ENCODE measurements at regions not wholly inside any gene's neighbourhood (a gene's known extent, or its start where the extent isn't known, plus 50 kb on each side); places are given as distances from the start of the nearest gene placed in this dataset.

DNA sequence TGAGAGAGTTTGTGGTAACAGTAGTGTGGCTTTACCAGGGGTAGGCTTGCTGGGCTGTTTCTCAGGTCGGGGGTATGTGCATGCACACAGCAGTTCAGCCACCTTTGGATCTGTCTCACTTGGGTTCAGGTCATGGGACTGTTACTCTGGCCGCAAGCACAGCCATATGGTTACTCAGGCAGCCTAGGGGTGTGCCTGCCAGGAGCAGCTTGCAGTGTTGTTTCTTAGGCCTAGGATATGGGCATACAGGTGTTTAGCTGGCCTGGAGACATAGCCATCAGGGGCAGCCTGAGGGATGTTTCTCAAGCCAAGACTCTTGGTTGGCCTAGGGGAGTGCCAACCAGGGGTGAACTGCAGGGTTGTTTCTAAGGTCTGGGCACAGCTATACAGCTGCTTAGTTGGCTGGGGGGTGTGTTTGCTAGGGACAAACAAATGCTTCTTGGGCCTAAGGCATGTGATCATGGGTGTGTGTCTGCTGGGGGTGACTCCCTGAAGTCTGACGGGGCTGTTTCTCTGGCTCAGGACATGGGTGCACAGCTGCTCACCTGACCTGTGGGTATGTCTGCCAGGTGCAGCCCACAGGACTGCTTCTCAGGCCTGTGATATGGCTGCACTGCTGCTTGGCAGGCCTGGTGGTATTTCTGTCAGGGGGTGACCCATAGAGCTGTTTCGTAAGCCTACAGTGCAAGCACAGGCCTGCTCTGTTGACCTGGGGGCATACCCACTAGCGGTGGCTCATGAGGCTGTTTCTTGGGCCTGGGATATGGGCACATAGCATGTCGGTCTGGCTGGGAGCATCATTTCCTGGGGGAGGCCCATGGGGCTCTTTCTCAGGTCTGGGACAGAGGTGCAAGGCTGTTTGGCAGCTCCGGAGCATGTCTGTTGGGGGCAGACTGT, 168.0 kb upstream of the THRB start:
- Histone ChIP-seq H3K27me3 (ENCODE audit: control insufficient read depth, insufficient read depth, low read length) (no peaks in the 10 kb centered on the region), H3K36me3 (ENCODE audit: control insufficient read depth, insufficient read depth, low read length) (no peaks in the 10 kb centered on the region), H3K4me3 (ENCODE audit: low read depth, low read length) (no peak overlapping the region)
- TF ChIP-seq, protein P1, sequence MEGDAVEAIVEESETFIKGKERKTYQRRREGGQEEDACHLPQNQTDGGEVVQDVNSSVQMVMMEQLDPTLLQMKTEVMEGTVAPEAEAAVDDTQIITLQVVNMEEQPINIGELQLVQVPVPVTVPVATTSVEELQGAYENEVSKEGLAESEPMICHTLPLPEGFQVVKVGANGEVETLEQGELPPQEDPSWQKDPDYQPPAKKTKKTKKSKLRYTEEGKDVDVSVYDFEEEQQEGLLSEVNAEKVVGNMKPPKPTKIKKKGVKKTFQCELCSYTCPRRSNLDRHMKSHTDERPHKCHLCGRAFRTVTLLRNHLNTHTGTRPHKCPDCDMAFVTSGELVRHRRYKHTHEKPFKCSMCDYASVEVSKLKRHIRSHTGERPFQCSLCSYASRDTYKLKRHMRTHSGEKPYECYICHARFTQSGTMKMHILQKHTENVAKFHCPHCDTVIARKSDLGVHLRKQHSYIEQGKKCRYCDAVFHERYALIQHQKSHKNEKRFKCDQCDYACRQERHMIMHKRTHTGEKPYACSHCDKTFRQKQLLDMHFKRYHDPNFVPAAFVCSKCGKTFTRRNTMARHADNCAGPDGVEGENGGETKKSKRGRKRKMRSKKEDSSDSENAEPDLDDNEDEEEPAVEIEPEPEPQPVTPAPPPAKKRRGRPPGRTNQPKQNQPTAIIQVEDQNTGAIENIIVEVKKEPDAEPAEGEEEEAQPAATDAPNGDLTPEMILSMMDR (IDR thresholded peaks at IDR 0.05; ENCODE audit: insufficient read depth, low read length, poor library complexity, severe bottlenecking), result no peak
- no peak for DNase-seq (ENCODE audit: low read depth)

DNA sequence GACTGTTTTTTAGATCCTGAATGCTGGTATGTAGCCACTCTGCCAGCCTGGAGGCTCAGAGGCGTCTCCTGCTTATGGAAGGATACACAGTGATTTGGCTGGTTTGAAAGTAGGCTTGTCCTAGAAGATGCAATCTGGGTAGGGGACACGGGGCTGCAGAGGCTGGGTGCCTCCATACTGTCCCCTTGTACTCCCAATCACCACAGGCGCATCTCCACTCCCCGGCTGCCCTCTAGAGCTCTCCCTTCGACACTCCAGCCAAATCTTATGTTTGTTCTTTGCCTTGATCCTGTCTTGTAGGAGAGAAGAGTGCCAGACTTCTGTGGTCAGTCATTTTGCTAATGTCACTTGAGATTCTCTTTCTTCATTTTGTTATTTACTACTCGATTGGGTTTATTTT, 168.8 kb upstream of the THRB start:
- no peaks in the 10 kb centered on the region for H3K27me3 ChIP-seq (ENCODE audit: control insufficient read depth, insufficient read depth, low read length)
- H3K4me3 ChIP-seq (ENCODE audit: low read depth, low read length), result no peak overlapping the region
- H3K36me3 ChIP-seq (ENCODE audit: control insufficient read depth, insufficient read depth, low read length), result no peaks in the 10 kb centered on the region
- DNase-seq (ENCODE audit: low read depth), result no peak
- TF ChIP-seq, protein P1 (IDR thresholded peaks at IDR 0.05; ENCODE audit: insufficient read depth, low read length, poor library complexity, severe bottlenecking), result no peak

DNA sequence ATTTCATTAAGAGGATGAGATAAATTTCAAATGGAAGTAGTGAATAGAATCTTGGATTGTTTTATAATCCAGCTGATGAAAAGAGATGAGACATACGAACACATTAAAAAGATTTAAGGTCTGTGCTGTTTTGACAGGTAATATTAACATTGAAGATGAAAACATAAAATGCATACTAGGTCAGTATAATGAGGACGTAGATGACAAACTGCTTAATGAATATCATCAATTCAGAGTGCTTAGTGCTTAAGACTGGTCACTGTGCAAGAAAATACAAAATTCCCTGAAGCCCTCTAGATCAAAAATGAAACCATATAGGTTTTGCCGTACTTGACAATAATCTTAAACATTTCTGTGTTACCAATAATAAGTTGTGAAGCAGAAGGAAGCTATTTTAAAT, 173.4 kb upstream of the THRB start:
- no peak for DNase-seq (ENCODE audit: low read depth)
- H3K36me3 ChIP-seq (ENCODE audit: control insufficient read depth, insufficient read depth, low read length), result no peaks in the 10 kb centered on the region
- H3K27me3 ChIP-seq (ENCODE audit: control insufficient read depth, insufficient read depth, low read length), result no peaks in the 10 kb centered on the region
- H3K4me3 ChIP-seq (ENCODE audit: low read depth, low read length), result no peak overlapping the region
- TF ChIP-seq, protein P1 (IDR thresholded peaks at IDR 0.05; ENCODE audit: insufficient read depth, low read length, poor library complexity, severe bottlenecking), result no peak

DNA sequence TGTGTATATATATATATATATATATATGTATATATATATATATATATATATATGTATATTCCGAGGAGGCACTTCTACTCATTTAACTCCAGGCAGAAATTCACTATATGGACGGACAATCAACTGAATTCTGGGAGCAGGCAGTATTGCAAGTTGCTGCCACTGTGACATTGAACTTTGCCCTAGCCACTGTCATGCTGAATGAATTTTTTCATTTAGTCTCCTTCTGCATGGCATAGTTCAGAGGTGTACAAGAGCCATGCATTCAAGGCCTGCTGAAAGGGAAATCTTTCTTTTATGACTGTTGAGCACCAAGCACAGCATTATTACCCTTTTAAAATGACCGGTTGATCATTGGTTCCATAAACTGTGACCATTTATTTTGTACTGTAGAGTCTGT, 176.2 kb upstream of the THRB start:
- TF ChIP-seq, protein P1 (IDR thresholded peaks at IDR 0.05; ENCODE audit: insufficient read depth, low read length, poor library complexity, severe bottlenecking), result no peak
- Histone ChIP-seq H3K27me3 (ENCODE audit: control insufficient read depth, insufficient read depth, low read length) (no peaks in the 10 kb centered on the region), H3K36me3 (ENCODE audit: control insufficient read depth, insufficient read depth, low read length) (no peaks in the 10 kb centered on the region), H3K4me3 (ENCODE audit: low read depth, low read length) (no peak overlapping the region)
- no peak for DNase-seq (ENCODE audit: low read depth)

DNA sequence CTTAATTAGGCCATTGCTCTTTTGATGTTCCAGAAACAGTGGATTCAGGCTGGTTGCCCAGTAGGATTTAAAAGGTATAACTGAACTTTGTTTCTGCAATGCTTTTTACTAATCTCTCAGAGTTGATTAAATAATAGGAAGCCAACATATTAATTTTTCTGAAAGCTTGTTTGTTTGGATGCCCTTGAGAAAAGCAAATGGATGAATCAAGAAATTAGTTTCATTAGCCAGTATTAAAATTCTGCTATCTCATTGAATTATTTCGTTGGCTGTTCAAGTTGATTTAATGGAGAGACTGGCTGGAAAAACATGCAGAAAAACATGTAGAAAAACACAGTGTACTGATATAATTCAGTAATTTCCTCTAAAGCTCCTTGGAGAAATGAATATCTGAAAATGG, 178.9 kb upstream of the THRB start:
- TF ChIP-seq, protein P1 (IDR thresholded peaks at IDR 0.05; ENCODE audit: insufficient read depth, low read length, poor library complexity, severe bottlenecking), result no peak
- Histone ChIP-seq H3K36me3 (ENCODE audit: control insufficient read depth, insufficient read depth, low read length) (no peaks in the 10 kb centered on the region), H3K4me3 (ENCODE audit: low read depth, low read length) (no peak overlapping the region), H3K27me3 (ENCODE audit: control insufficient read depth, insufficient read depth, low read length) (no peaks in the 10 kb centered on the region)
- no peak for DNase-seq (ENCODE audit: low read depth)

DNA sequence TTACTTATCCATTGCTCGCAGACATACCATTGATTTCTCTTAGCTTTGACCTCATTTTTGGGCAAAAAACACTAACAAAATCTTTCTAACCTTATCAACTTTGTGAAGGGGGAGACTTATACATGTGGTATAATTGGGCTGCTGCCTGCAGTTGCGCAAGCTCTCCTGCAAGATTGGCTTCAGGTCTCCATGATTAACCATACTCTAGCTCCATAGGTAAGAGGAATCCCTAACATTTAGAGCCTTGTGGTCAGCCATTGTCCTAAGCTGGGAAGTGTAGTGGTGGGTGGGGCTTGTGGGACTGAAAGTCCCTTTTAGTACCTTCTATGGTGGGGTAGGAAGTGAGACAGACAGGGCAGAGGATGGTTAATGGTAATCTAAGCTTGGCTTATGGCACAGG, 179.6 kb upstream of the THRB start:
- DNase-seq (ENCODE audit: low read depth), result no peak
- H3K27me3 ChIP-seq (ENCODE audit: control insufficient read depth, insufficient read depth, low read length), result no peaks in the 10 kb centered on the region
- TF ChIP-seq, protein P1 (IDR thresholded peaks at IDR 0.05; ENCODE audit: insufficient read depth, low read length, poor library complexity, severe bottlenecking), result no peak
- no peak overlapping the region for H3K4me3 ChIP-seq (ENCODE audit: low read depth, low read length)
- no peaks in the 10 kb centered on the region for H3K36me3 ChIP-seq (ENCODE audit: control insufficient read depth, insufficient read depth, low read length)
